ENCODE measurements at regions not wholly inside any gene's neighbourhood (a gene's known extent, or its start where the extent isn't known, plus 50 kb on each side); places are given as distances from the start of the nearest gene placed in this dataset.

GRCh38 chr1:101605878-101606277 lies 369.1 kb downstream of the S1PR1 start:
- Mint-ChIP-seq H3K4me1 (peaks cover 23% of the 10 kb centered on the region), H3K27me3 (ENCODE audit: low read depth) (peaks cover 3% of the 10 kb centered on the region), H3K36me3 (peaks cover 10% of the 10 kb centered on the region), H3K27ac (no peak overlapping the region), H3K4me3 (no peak overlapping the region), H3K9me3 (peaks cover 19% of the 10 kb centered on the region)
- no peak for TF ChIP-seq CTCF (IDR thresholded peaks at IDR 0.05; ENCODE audit: unreplicated experiment)
- DNase-seq (ENCODE audit: low spot score in 2 of 2, unreplicated experiment in 2 of 2) = no peak

GRCh38 chr1:101613546-101613945 lies 376.7 kb downstream of the S1PR1 start:
- Mint-ChIP-seq H3K27me3 (ENCODE audit: low read depth) (no peaks in the 10 kb centered on the region), H3K4me3 (no peak overlapping the region)

GRCh38 chr1:101618900-101619299 lies 377.8 kb downstream of the OLFM3 start:
- H3K4me1 Mint-ChIP-seq = no peaks in the 10 kb centered on the region
- no peaks in the 10 kb centered on the region for H3K36me3 Mint-ChIP-seq
- H3K27me3 Mint-ChIP-seq (ENCODE audit: low read depth) = no peaks in the 10 kb centered on the region
- no peak overlapping the region for H3K4me3 Mint-ChIP-seq
- DNase-seq (ENCODE audit: low spot score in 2 of 2, unreplicated experiment in 2 of 2) = no peak
- TF ChIP-seq CTCF (IDR thresholded peaks at IDR 0.05; ENCODE audit: unreplicated experiment) = no peak
- peaks cover 7% of the 10 kb centered on the region for H3K9me3 Mint-ChIP-seq
- H3K27ac Mint-ChIP-seq = no peak overlapping the region

More at GRCh38 chr1:101613546-101613945, 376.7 kb downstream of the S1PR1 start:
- H3K4me1 Mint-ChIP-seq = no peaks in the 10 kb centered on the region
- no peak overlapping the region for H3K27ac Mint-ChIP-seq
- peaks cover 42% of the 10 kb centered on the region for H3K9me3 Mint-ChIP-seq
- peaks cover 12% of the 10 kb centered on the region for H3K36me3 Mint-ChIP-seq
- TF ChIP-seq CTCF (IDR thresholded peaks at IDR 0.05; ENCODE audit: unreplicated experiment) = no peak
- DNase-seq (ENCODE audit: low spot score in 2 of 2, unreplicated experiment in 2 of 2) = no peak

GRCh38 chr1:101632548-101633272 lies 364.0 kb downstream of the OLFM3 start:
- no peak for DNase-seq (ENCODE audit: low spot score in 2 of 2, unreplicated experiment in 2 of 2)
- Mint-ChIP-seq H3K36me3 (no peaks in the 10 kb centered on the region), H3K4me1 (no peaks in the 10 kb centered on the region), H3K27me3 (ENCODE audit: low read depth) (no peaks in the 10 kb centered on the region), H3K4me3 (no peak overlapping the region), H3K9me3 (peaks cover 11% of the 10 kb centered on the region), H3K27ac (no peak overlapping the region)
- TF ChIP-seq CTCF (IDR thresholded peaks at IDR 0.05; ENCODE audit: unreplicated experiment) = no peak

- Mint-ChIP-seq H3K36me3 (peaks cover 2% of the 10 kb centered on the region), H3K27me3 (ENCODE audit: low read depth) (no peaks in the 10 kb centered on the region), H3K9me3 (peaks cover 22% of the 10 kb centered on the region), H3K27ac (no peak overlapping the region), H3K4me3 (no peak overlapping the region), H3K4me1 (peaks cover 6% of the 10 kb centered on the region)
- no peak for DNase-seq (ENCODE audit: low spot score in 2 of 2, unreplicated experiment in 2 of 2)
- no peak for TF ChIP-seq CTCF (IDR thresholded peaks at IDR 0.05; ENCODE audit: unreplicated experiment)
Measured at GRCh38 chr1:101645810-101646209, 350.9 kb downstream of the OLFM3 start.

All from mesothelial cell of epicardium (in vitro differentiated cells).